Suppressor macrophage treated with lipopolysaccharide for 1 hour (primary cell): ENCODE measurements at regions not wholly inside any gene's neighbourhood (a gene's known extent, or its start where the extent isn't known, plus 50 kb on each side); places are given as distances from the start of the nearest gene placed in this dataset.

ENCODE experiments used
- DNase-seq, 3 donors: peaks; one replicate each; pipeline ENCODE4 v3.0.0-alpha.2; 2020 to 2022

- no peak for DNase-seq
These were observed 88.2 kb upstream of the EPB41L3 start for GRCh38 chr18:5632041-5632440.

- no peak for DNase-seq
These were observed 87.2 kb upstream of the EPB41L3 start for GRCh38 chr18:5630900-5631413.

DNA sequence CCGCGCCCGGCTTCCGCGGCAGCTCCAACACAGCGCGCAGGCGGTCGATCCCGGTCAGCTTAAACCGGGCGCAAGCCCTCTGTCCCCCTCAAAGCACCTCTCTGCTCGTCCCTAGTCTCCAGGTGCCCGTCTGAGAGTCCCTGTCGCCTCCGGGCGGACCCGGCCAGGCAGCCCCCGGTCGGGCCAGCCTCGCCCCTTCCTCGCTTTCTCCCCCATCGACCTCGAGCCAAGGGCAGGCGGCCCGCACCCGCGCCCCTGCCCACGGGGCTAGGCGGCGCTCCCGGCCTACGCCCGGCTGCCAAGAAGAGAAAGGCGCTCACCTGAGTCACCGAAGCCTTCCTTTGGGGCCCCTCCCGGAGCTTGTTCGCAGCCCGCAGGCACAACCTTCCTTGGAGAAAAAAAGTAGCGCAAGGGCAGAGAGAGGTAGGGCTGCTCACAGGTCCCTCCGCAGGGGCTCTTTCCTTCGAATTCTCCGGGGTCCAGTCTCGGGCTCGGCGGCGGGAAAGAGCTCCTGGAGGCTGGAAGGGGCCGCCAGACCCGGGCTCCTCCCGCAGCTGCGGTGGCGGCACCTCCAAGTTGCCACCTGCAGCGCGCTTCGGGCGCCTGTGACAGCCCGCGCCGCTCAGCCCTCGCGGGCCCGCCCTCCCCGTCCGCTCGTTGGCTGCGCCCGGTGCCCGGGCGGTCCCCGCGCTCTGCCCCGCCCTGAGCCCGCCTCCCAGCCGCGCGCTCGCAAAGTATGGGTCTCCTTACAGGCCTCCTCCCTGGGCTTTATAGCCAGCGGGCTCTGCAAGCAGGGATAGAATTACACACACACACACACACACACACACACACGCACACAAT is 86.5 kb upstream of the EPB41L3 start:
- DNase-seq, result peak; percentile 69 to 91 (median 82)

DNA sequence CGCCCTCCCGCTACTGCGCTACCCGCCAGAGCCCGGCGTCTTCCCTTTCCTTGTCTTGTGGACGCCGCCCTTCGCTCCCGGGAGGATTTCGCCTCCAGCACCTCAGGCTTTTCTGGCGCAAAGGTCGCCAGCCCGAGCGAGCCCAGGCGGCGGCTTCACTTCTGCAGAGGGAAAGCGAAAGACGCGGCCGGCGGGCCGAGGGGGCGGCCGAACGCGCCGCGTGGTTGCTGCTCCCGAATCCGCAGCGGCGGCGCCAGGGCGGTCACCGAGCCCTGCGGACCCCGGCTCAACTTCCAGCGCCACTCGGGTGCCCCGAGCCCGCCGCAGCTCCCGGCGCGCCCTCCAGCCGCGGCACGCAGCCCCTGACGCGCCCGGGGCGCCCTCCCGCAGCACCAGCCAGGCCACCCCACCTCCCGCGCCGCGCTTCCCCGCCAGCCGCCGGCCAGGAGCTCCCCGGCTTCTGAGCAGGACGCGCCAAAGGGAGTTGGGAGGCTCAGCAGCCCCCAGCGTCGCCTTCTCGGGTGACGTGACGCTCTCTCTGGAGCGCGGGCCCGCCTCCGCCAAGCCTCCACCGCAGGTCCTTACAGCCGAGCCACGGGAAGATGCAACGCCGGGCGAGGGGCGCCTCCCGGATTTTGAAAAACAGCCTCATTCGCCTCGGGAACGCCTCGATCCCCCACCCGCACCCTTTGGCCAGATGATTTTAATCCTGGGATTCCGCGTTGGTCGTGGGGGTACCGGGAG is 84.9 kb upstream of the EPB41L3 start:
- peak; percentile 65 to 88 (median 77) for DNase-seq

GRCh38 chr18:5627776-5628511 is 84.1 kb upstream of the EPB41L3 start:
- no peak for DNase-seq

GRCh38 chr18:5626130-5626880 is 82.5 kb upstream of the EPB41L3 start:
- DNase-seq, result peak; percentile 17 to 43 (median 31)

- DNase-seq, result no peak
These were observed 81.3 kb upstream of the EPB41L3 start for GRCh38 chr18:5625076-5625475.

- DNase-seq, result peak in 1 of 3 donors; percentile 26
These were observed 79.1 kb upstream of the EPB41L3 start for GRCh38 chr18:5622905-5623304.

DNA sequence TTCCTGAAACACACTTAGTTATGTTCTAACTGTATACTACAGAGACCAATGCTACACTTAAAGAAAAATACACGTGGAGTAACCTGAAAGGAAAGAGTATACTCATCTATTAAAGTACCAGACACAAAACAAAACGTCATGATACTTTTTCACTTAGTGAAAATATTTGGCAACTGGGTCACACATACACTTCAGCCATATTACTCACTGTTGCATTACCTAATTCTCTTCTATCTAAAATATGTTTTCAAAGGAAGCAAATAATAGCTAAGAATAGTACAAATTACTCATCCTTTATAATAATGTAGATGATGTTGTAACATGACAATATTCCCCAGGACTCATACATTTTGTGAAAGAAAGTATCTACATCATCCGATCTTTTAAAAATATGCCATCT is 76.5 kb upstream of the EPB41L3 start:
- peak in 2 of 3 donors; percentile 46 to 62 for DNase-seq

DNA sequence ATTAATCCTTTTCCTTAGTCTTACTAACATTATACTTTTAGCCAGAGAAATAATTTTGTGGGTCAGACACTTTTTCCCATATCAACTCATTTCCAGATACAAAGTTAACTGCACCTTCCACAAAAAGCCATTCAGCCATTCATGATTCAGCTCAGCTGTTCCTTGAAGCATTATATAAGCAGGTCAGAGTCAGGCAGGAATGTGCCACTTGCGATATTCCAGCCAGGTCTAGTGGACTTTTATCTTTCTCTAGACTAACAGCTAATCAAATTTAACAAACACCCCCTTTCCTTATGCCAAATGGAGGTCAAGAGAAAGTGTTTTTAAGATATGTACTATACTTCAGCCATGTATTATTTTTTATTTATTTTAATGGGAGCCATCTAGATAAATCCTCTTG is 75.6 kb upstream of the EPB41L3 start:
- no peak for DNase-seq

DNA sequence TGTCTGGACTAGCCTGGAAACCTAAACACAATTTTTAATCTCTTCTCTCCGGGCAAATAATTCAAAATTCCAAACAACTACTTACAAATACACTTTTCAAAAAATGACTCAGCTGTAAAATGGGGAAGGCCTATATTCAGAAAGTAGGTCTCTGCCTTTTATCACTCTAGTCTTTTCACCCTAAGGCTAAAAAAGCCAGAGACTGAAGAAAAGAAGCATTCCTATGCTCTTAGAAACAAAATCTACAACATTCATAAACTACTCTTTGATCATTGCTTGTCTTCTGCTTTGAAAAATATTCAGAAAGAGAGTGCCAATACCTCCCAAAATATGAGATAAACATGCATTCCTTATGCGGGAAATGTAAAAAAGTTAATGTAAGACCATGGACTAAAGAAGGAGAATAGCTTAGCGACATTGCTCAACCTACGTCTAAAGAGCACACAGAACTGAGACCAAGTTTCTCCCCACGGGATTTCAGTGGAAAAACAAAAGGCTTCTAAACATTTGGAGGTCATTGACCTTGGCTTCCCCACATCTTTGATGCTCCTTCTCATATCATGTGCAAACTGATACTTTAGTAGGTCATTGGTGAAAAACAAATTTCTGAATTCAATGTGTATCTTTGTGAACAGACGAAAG is 74.4 kb upstream of the EPB41L3 start:
- no peak for DNase-seq

- DNase-seq, result no peak
These were observed 67.4 kb upstream of the EPB41L3 start for GRCh38 chr18:5611221-5611620.

GRCh38 chr18:5608846-5609245 is 65.0 kb upstream of the EPB41L3 start:
- DNase-seq, result no peak

DNA sequence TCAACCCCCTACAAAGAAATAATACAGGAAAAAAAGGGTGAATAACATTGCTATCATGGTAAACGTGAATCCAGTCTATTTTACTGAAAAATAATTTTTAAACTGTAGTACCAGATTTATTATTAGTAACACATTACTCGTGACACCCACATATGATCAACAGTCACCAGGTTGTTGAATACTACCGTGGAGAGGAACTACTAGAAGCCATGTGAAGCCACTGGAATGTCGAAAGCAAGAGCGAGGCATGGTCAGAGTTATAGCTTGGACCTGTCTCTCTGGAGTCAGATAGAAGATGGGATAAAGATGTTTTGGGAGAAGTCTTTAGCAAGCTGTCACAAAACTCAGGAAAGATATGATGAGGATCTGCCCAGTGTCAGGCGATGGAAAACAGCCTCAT is 63.2 kb upstream of the EPB41L3 start:
- peak; percentile 34 to 50 (median 49) for DNase-seq

DNA sequence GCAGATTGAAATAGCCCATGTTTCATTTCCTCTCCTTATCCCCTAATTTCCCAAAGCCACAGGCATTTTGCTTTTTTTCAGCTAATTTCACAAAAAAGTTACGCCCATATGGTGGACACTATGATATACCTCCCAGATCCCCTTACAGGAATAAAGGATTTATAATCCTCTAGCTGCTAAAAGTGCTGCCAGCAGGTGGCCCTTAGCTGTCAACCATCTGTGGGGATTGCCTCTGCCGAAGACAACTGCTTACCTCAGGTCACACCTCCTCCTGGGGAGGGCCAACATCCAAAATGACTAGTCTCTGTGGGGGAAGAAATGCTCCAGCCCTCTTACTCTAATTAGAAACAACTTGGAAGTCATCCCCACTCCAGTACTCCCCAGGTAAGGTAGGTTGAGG is 61.0 kb upstream of the EPB41L3 start:
- DNase-seq, result no peak

DNA sequence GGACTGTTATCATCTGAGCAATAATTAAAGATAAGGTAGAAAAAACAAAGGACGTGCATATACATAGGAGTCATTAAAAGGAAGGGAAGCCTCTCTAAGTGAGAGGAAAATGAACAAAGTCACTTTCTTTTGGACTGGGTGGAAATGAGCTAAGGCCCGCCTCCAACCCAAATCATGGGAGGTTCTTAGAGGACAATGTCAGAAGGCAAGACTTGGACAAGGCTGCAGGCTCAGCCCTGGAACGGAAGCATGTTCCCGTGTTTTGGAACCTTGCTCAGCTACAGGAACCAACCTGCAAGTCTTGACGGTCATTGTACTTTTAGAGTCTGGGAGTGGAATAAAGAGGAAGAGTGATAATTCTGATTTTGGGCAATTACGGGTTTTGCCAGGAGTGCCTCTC is 59.4 kb upstream of the EPB41L3 start:
- DNase-seq, result no peak

GRCh38 chr18:5601188-5601624 is 57.4 kb upstream of the EPB41L3 start:
- peak in 2 of 3 donors; percentile 18 to 24 for DNase-seq

DNA sequence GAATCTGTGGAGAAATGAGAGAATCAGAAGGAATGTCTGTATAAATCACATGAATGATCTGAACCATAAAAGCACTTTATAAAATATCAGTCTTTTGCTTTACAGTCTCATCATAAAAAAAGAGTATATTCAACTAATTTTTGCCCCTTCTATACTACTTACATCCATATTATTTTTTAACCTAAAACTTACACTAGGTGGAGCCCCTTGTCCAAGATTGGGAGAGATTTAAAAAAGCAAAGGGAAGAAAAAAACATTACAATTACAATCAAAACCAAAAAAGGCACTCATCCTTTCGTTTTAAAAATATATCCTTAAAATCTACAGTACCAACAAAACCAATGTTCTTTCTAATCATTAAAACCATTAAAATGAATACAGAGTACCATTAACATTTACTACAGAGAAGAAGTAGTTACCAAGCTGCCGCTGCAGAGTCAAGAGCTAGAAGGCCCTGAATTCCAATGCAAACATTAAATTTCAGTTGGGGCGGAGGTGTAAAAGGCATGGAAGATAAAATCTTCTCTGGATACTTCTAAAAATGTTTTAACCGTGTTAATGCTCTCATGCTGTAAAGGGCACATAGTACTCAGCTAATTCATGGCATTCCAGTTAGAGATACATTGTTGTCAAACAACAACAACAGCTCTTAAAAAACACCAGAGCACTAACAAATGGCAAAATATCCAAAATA is 56.7 kb upstream of the EPB41L3 start:
- peak; percentile 55 to 73 (median 71) for DNase-seq

DNA sequence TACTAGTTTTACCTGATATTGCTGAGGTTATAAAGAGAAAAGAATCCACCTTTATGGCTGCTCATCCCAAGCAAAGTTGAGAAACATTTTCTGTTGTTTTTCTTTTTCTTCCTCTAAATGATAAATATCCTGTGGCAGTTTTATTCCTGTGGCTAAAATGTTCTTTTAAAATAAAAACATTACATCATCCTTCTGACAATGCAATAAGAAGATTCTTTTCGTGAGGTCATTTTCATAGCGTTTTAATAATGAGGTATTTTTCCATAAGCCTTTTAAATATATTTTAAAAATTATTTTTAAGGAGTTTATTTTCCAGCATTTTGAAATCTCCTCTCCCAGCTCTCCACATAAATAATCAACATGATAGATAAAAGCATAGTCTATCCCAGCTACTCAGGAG is 52.8 kb upstream of the EPB41L3 start:
- DNase-seq, result no peak
